GM12878 (cell line): ENCODE measurements at regions not wholly inside any gene's neighbourhood (a gene's known extent, or its start where the extent isn't known, plus 50 kb on each side); places are given as distances from the start of the nearest gene placed in this dataset.
"Not testable (repeated sequence)": the region's sequence is repeated elsewhere in the genome, so short reads cannot be mapped to it uniquely, and the experiment has no call there.

Source experiments
- ATAC-seq: fragments of 200-7000 bp; cut with Tn5 transposase; 3 replicates; pipeline ENCODE4 v1.9.1; 2020; ENCODE audit warnings: mild to moderate bottlenecking, moderate library complexity
- BruUV-seq: library from RNA; stranded (reverse); fragments of 400-500 nt; replicated peaks from 2 replicates; lab custom pipeline; 2021; lab: Mats Ljungman, UMichigan
- CTCF ChIA-PET: fragments of 300-600 bp; sonication (Branson Sonifier 250); formaldehyde crosslinking; extraction: SDS; loops from one replicate; lab custom pipeline; 2021; ENCODE audit warnings: inconsistent platforms; lab: Yijun Ruan, JAX
- POLR2A ChIA-PET: fragments of 350-600 bp; formaldehyde crosslinking; extraction: SDS; loops from one replicate; lab custom pipeline; 2021; ENCODE audit warnings: inconsistent platforms; lab: Charles Lee
- RAD21 ChIA-PET: fragments of 300-600 bp; sonication (Branson Sonifier 250); formaldehyde crosslinking; loops from one replicate; lab custom pipeline; 2023; ENCODE audit warnings: antibody characterized with exemption; ENCODE audit not compliant: unreplicated experiment; lab: Charles Lee
- SMC1A ChIA-PET: fragments of 300-600 bp; sonication (Branson Sonifier 250); formaldehyde crosslinking; loops from one replicate; lab custom pipeline; 2023; ENCODE audit not compliant: unreplicated experiment, uncharacterized antibody; lab: Charles Lee
- DNase-seq: peaks from one replicate; pipeline ENCODE4 v3.0.0-alpha.2; 2011; ENCODE audit warnings: low read depth, low spot score
- FAIRE-seq: peaks from 3 replicates; lab custom pipeline; 2011; peaks lifted over from hg19 to GRCh38; lab: Jason Lieb, UNC
- H2AFZ ChIP-seq: 2 replicates; pipeline ENCODE4 v1.6.0; 2011; ENCODE audit warnings: low read depth, low read length, control low read depth; ENCODE audit not compliant: control insufficient read depth
- H3K27ac ChIP-seq: 2 replicates; pipeline ENCODE4 v1.5.1; 2011; ENCODE audit warnings: control low read depth; ENCODE audit not compliant: control insufficient read depth, insufficient read depth
- H3K27me3 ChIP-seq, 2 experiments: replicated peaks in 1 of 2; 2 replicates each; pipeline versions ENCODE4 v1.6.0 to v1.6.1; 2011; ENCODE audit warnings: low read length in 1 of 2; ENCODE audit not compliant: control insufficient read depth in 2 of 2, insufficient read depth in 2 of 2
- H3K36me3 ChIP-seq, 2 experiments: 2 replicates each; pipeline ENCODE4 v1.5.1; 2011; ENCODE audit warnings: low read length in 1 of 2; ENCODE audit not compliant: control insufficient read depth in 2 of 2, insufficient read depth in 2 of 2
- H3K4me1 ChIP-seq: 2 replicates; pipeline ENCODE4 v1.6.1; 2011; ENCODE audit warnings: mild to moderate bottlenecking, low read length, moderate library complexity, mixed read lengths; ENCODE audit not compliant: control insufficient read depth, insufficient read depth
- H3K4me2 ChIP-seq: 2 replicates; pipeline ENCODE4 v1.6.0; 2011; ENCODE audit warnings: control low read depth; ENCODE audit not compliant: control insufficient read depth, insufficient read depth
- H3K4me3 ChIP-seq: fragments of 200-600 bp; sonication (generic); 2 replicates; pipeline ENCODE4 v1.5.1; 2016
- H3K79me2 ChIP-seq: 2 replicates; pipeline ENCODE4 v1.6.0; 2011; ENCODE audit warnings: low read length; ENCODE audit not compliant: control insufficient read depth, insufficient read depth
- H3K9ac ChIP-seq: 2 replicates; pipeline ENCODE4 v1.8.0; 2011; ENCODE audit warnings: low read length, control low read depth, mixed read lengths; ENCODE audit not compliant: control insufficient read depth, insufficient read depth
- H3K9me3 ChIP-seq: replicated peaks from 3 replicates; pipeline ENCODE4 v1.5.1; 2011; ENCODE audit warnings: mild to moderate bottlenecking, low read length; ENCODE audit not compliant: control insufficient read depth, insufficient read depth
- H4K20me1 ChIP-seq: 2 replicates; pipeline ENCODE4 v1.6.0; 2011; ENCODE audit not compliant: control insufficient read depth, insufficient read depth
- ATF7 ChIP-seq: fragments of 450-650 bp; IDR thresholded peaks from 2 replicates; pipeline ENCODE4 v1.6.1; 2016; ENCODE audit warnings: low read depth, mild to moderate bottlenecking
- CHD1 ChIP-seq: IDR thresholded peaks from 2 replicates; pipeline ENCODE4 v1.6.1; 2012; ENCODE audit warnings: low read depth, low read length, improper control_type of control experiment
- DPF2 ChIP-seq: fragments of 450-650 bp; IDR thresholded peaks from 2 replicates; pipeline ENCODE4 v1.6.1; 2017; ENCODE audit warnings: mild to moderate bottlenecking
- EED ChIP-seq: sonication (generic); IDR thresholded peaks from 2 replicates; pipeline ENCODE4 v1.6.1; 2016; ENCODE audit warnings: antibody characterized with exemption, low read depth
- FOS ChIP-seq: IDR thresholded peaks from 3 replicates; pipeline ENCODE4 v1.6.1; 2011; ENCODE audit warnings: borderline replicate concordance; ENCODE audit not compliant: insufficient read length; ENCODE audit errors: extremely low read depth
- HDAC2 ChIP-seq: fragments of 200-600 bp; sonication (generic); IDR thresholded peaks from 2 replicates; pipeline ENCODE4 v1.6.1; 2017
- IKZF1 ChIP-seq: fragments of 450-650 bp; conservative IDR thresholded peaks from 2 replicates; pipeline ENCODE4 v1.6.1; 2017; ENCODE audit warnings: antibody characterized with exemption, mild to moderate bottlenecking
- MYB ChIP-seq: fragments of 150-350 bp; IDR thresholded peaks from 2 replicates; pipeline ENCODE4 v1.6.1; 2014; ENCODE audit warnings: mild to moderate bottlenecking, low read depth, low read length, borderline replicate concordance
- MYC ChIP-seq: IDR thresholded peaks from 2 replicates; pipeline ENCODE4 v1.6.1; 2011; ENCODE audit warnings: mild to moderate bottlenecking, low read length, moderate library complexity, inconsistent platforms; ENCODE audit not compliant: insufficient read depth, insufficient replicate concordance, insufficient read length, severe bottlenecking
- NR2C1 ChIP-seq: fragments of 450-650 bp; IDR thresholded peaks from 2 replicates; pipeline ENCODE4 v1.6.1; 2017; ENCODE audit warnings: antibody characterized with exemption, mild to moderate bottlenecking, moderate library complexity
- NR2F1 ChIP-seq: fragments of 450-650 bp; conservative IDR thresholded peaks from 2 replicates; pipeline ENCODE4 v1.6.1; 2017; ENCODE audit warnings: mild to moderate bottlenecking
- SMAD1 ChIP-seq: fragments of 450-650 bp; IDR thresholded peaks from 2 replicates; pipeline ENCODE4 v1.6.1; 2018; ENCODE audit warnings: mild to moderate bottlenecking, low read depth; ENCODE audit not compliant: partially characterized antibody
- SP1 ChIP-seq: IDR thresholded peaks from one replicate; pipeline ENCODE4 v1.6.1; 2011; ENCODE audit warnings: low read depth, low read length
- TCF12 ChIP-seq: IDR thresholded peaks from 2 replicates; pipeline ENCODE4 v1.6.1; 2011; ENCODE audit warnings: low read depth, mild to moderate bottlenecking, low read length
- TCF3 ChIP-seq: IDR thresholded peaks from 2 replicates; pipeline ENCODE4 v1.6.1; 2012; ENCODE audit warnings: low read depth, mild to moderate bottlenecking, low read length, borderline replicate concordance; ENCODE audit not compliant: insufficient read depth
- ZNF24 ChIP-seq: fragments of 450-650 bp; IDR thresholded peaks from 2 replicates; pipeline ENCODE4 v1.6.1; 2017; ENCODE audit warnings: antibody characterized with exemption, mild to moderate bottlenecking
- ZNF622 ChIP-seq: fragments of 450-650 bp; IDR thresholded peaks from 2 replicates; pipeline ENCODE4 v1.6.1; 2017; ENCODE audit warnings: mild to moderate bottlenecking, inconsistent platforms
- WGBS: methylation state at CpG from one replicate; pipeline ENCODE4 v1.1.6; 2016; ENCODE audit warnings: low lambda C conversion rate; ENCODE audit not compliant: insufficient replicate concordance, insufficient coverage; ENCODE audit errors: missing lambda C conversion rate; 5-methylcytosine and 5-hydroxymethylcytosine counted together
- in situ Hi-C: fragments of 300-500 bp; cut with MboI; formaldehyde crosslinking; loops from 9 replicates; pipeline ENCODE4 v1.14.3; 2018; ENCODE audit warnings: mixed read lengths
- intact Hi-C: fragments of 100-400 bp; cut with micrococcal nuclease; formaldehyde crosslinking; loops from one replicate; pipeline ENCODE4 v1.14.2; 2022; ENCODE audit not compliant: unreplicated experiment
- TF ChIP-seq, protein P1 (sequence below): fragments of 450-650 bp; IDR thresholded peaks from 2 replicates; pipeline ENCODE4 v1.6.1; 2017; ENCODE audit warnings: low read depth, mild to moderate bottlenecking, moderate library complexity
- TF ChIP-seq, protein P2 (sequence below): fragments of 450-650 bp; IDR thresholded peaks from 2 replicates; pipeline ENCODE4 v1.6.1; 2016; ENCODE audit warnings: mild to moderate bottlenecking

DNA sequence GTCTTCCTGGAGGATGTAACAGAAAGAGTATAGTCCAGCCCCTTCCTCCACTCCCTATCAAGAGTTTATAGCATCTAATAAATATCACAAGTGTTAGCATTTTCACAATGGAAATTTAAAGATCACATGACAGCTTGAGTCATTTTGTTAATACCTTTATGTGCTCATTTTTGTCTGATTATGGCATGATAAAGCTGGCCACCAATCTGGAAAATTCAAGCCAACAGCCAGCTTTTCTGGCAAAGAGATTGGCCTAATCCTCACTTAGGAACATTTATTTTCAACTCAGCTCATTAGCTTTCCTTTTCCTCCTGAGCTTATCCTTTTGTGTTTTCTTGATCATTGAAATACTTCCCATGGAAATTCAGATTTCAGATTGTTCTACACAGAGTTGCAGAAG lies 262.9 kb upstream of the RBMS1 start:
- Histone ChIP-seq H3K4me3 (no peak overlapping the region), H4K20me1 (no peaks in the 10 kb centered on the region), H3K36me3 (no peaks in the 10 kb centered on the region), H3K27ac (no peak overlapping the region), H3K4me1 (no peaks in the 10 kb centered on the region), H3K79me2 (no peaks in the 10 kb centered on the region), H3K4me2 (no peak overlapping the region), H2AFZ (no peak overlapping the region), H3K9me3 (no peaks in the 10 kb centered on the region), H3K9ac (no peak overlapping the region), H3K27me3 (no peaks in the 10 kb centered on the region)
- no peak for FAIRE-seq
- intact Hi-C loops (no loop called here), in situ Hi-C loops (no loop called here)
- TF ChIP-seq MYB = no peak
- TF ChIP-seq ZNF24 = no peak
- TF ChIP-seq SP1 = no peak
- no peak for TF ChIP-seq TCF12
- TF ChIP-seq TCF3 = no peak
- TF ChIP-seq, protein P1, sequence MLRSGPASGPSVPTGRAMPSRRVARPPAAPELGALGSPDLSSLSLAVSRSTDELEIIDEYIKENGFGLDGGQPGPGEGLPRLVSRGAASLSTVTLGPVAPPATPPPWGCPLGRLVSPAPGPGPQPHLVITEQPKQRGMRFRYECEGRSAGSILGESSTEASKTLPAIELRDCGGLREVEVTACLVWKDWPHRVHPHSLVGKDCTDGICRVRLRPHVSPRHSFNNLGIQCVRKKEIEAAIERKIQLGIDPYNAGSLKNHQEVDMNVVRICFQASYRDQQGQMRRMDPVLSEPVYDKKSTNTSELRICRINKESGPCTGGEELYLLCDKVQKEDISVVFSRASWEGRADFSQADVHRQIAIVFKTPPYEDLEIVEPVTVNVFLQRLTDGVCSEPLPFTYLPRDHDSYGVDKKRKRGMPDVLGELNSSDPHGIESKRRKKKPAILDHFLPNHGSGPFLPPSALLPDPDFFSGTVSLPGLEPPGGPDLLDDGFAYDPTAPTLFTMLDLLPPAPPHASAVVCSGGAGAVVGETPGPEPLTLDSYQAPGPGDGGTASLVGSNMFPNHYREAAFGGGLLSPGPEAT = no peak
- no peak for TF ChIP-seq HDAC2
- no peak for TF ChIP-seq SMAD1
- TF ChIP-seq NR2F1 = no peak
- TF ChIP-seq DPF2 = no peak
- TF ChIP-seq IKZF1 = no peak
- TF ChIP-seq, protein P2, sequence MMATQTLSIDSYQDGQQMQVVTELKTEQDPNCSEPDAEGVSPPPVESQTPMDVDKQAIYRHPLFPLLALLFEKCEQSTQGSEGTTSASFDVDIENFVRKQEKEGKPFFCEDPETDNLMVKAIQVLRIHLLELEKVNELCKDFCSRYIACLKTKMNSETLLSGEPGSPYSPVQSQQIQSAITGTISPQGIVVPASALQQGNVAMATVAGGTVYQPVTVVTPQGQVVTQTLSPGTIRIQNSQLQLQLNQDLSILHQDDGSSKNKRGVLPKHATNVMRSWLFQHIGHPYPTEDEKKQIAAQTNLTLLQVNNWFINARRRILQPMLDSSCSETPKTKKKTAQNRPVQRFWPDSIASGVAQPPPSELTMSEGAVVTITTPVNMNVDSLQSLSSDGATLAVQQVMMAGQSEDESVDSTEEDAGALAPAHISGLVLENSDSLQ = no peak
- TF ChIP-seq EED = no peak
- TF ChIP-seq MYC = no peak
- TF ChIP-seq ZNF622 = no peak
- no peak for TF ChIP-seq NR2C1
- TF ChIP-seq FOS = no peak
- no peak for TF ChIP-seq ATF7
- no peak for TF ChIP-seq CHD1
- no peak for ATAC-seq
- no peak for DNase-seq
- ChIA-PET SMC1A (no interaction called here), RAD21 (no interaction called here), CTCF (no interaction called here), POLR2A (no interaction called here)
- no TSS peak for BruUV-seq

DNA sequence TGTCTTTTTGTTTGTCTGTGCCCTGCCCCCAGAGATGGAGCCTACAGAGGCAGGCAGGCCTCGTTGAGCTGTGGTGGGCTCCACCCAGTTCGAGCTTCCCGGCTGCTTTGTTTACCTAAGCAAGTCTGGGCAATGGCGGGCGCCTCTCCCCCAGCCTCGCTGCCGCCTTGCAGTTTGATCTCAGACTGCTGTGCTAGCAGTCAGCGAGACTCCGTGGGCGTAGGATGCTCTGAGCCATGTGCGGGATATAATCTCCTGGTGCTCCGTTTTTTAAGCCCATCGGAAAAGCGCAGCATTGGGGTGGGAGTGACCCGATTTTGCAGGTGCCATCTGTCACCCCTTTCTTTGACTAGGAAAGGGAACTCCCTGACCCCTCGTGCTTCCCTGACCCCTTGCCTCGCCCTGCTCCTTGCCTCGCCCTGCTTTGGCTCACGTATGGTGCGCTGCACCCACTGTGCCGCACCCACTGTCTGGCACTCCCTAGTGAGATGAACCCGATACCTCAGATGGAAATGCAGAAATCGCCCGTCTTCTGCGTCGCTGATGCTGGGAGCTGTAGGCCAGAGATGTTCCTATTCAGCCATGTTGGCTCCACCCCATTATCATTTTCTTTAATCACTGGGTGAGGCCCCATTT lies 269.0 kb upstream of the RBMS1 start:
- H4K20me1 ChIP-seq, in situ Hi-C loops, H3K4me2 ChIP-seq, H3K27me3 ChIP-seq, H3K4me3 ChIP-seq, H3K79me2 ChIP-seq, FAIRE-seq, intact Hi-C loops, H3K4me1 ChIP-seq, RAD21 ChIA-PET, H3K9ac ChIP-seq, H3K9me3 ChIP-seq, ATAC-seq, CTCF ChIA-PET, H3K27ac ChIP-seq, H2AFZ ChIP-seq, H3K36me3 ChIP-seq, BruUV-seq, POLR2A ChIA-PET, DNase-seq: not testable (repeated sequence)
- WGBS = 58% methylated on average over 24 of the region's 26 CpGs
- SMC1A ChIA-PET = interaction anchor here (0.6 kb wide), 1 partner anchor 23 kb away, joined by 3 read pairs; no protein-coding TSS in a partner anchor
